Transverse colon (tissue), 4 donors: ENCODE measurements at regions not wholly inside any gene's neighbourhood (a gene's known extent, or its start where the extent isn't known, plus 50 kb on each side); places are given as distances from the start of the nearest gene placed in this dataset.

Experiments
- DNase-seq: peaks from one replicate; pipeline ENCODE4 v3.0.0-alpha.2; 2019
- H3K27ac ChIP-seq, 4 donors: fragments of 200-600 bp; sonication (generic); 2 replicates each; pipeline ENCODE4 v1.5.1; 2016 to 2018; ENCODE audit warnings: inconsistent platforms in 4 of 4
- H3K27me3 ChIP-seq: fragments of 200-600 bp; sonication (generic); 2 replicates; pipeline ENCODE4 v1.5.1; 2017; ENCODE audit warnings: inconsistent platforms
- H3K36me3 ChIP-seq, 4 donors: fragments of 200-600 bp; sonication (generic); 2 replicates each; pipeline ENCODE4 v1.5.1; 2017 to 2019; ENCODE audit warnings: inconsistent platforms in 4 of 4
- H3K4me1 ChIP-seq, 4 donors: fragments of 200-600 bp; sonication (generic); 2 replicates each; pipeline ENCODE4 v1.5.1; 2017 to 2020; ENCODE audit warnings: inconsistent platforms in 4 of 4
- H3K4me3 ChIP-seq, 4 donors: fragments of 200-600 bp; sonication (generic); 1 replicate in 1 of 4; 2 replicates in 3 of 4; pipeline versions ENCODE4 v1.5.1 to v1.6.1; 2017 to 2019; ENCODE audit warnings: inconsistent platforms in 4 of 4
- H3K9me3 ChIP-seq, 2 donors: fragments of 200-600 bp; sonication (generic); 2 replicates each; pipeline ENCODE4 v1.5.1; 2017 to 2019; ENCODE audit warnings: inconsistent platforms in 2 of 2
- EP300 ChIP-seq: sonication (generic); formaldehyde crosslinking; IDR thresholded peaks from one replicate; pipeline ENCODE4 v1.6.1; 2017; ENCODE audit warnings: antibody characterized with exemption, low read depth
- POLR2A ChIP-seq: fragments of 450-650 bp; IDR thresholded peaks from one replicate; pipeline ENCODE4 v1.6.1; 2016; ENCODE audit warnings: antibody characterized with exemption, mild to moderate bottlenecking, moderate library complexity
- POLR2AphosphoS5 ChIP-seq, 3 donors: sonication (generic); formaldehyde crosslinking; IDR thresholded peaks; one replicate each; pipeline ENCODE4 v1.6.1; 2016; ENCODE audit warnings: antibody characterized with exemption in 3 of 3
- WGBS, 2 donors: methylation state at CpG; one replicate each; pipeline ENCODE4 v1.1.5; 2018; ENCODE audit warnings: low coverage in 1 of 2; 5-methylcytosine and 5-hydroxymethylcytosine counted together
- in situ Hi-C, 4 donors: fragments of 200-750 bp; cut with MboI; loops; one replicate each; pipeline versions ENCODE4 v1.15.0 to v1.15.1; 2017; ENCODE audit warnings: low sequenced_read_pairs in 3 of 4, low pct_ligation_motif_present in 1 of 4, low pct_unique_long_range_greater_than_20kb in 1 of 4
- intact Hi-C: fragments of 100-400 bp; cut with DNase I; formaldehyde crosslinking; loops from one replicate; pipeline ENCODE4 v1.15.1; 2023; ENCODE audit warnings: low total_unique reads
- TF ChIP-seq, protein P1 (sequence below), 5 experiments: fragments of 200-600 bp in 3 of 5; fragments of 450-650 bp in 2 of 5; sonication (generic) in 3 of 5; IDR thresholded peaks; 1 replicate in 2 of 5; 2 replicates in 3 of 5; pipeline ENCODE4 v1.5.1; 2016 to 2017; ENCODE audit warnings: antibody characterized with exemption in 5 of 5, inconsistent platforms in 3 of 5, mild to moderate bottlenecking in 2 of 5, moderate library complexity in 1 of 5

DNA sequence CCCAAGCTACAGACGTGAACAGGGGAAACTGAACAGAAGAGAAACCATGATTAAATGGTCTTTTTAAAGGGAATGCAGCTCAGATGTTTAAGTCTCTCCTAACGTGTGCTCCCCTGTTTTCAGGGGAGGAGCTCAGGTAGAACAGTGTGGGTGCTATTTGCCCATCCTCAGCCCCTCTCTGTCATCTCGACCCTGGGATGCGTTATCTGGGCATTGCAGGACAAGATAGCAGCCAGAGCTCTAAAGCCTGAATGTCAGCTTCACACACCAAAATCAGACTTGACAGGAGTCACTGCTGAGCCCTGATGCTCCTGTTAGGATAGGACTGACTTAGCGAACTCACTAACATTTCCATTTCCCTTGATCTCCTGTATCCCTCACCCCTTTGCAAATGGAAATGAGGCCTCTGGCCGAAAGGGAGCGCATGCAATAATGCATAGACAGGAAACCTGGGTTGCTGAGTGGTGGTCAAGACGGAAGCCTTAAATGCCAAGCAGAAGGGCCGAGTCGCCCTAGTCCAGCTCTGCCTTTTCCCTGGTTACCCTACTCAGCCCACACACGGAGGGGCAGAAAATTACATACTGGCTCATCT, 234.9 kb upstream of the TPM1 start:
- DNase-seq, result no peak
- no peaks in the 10 kb centered on the region for H3K9me3 ChIP-seq
- no peaks in the 10 kb centered on the region for H3K4me1 ChIP-seq
- H3K27ac ChIP-seq, result no peak overlapping the region
- H3K27me3 ChIP-seq, result no peaks in the 10 kb centered on the region
- H3K36me3 ChIP-seq, result peaks cover 0 to 21% (median 7%) of the 10 kb centered on the region in 4 donors
- intact Hi-C loops (no loop called here), in situ Hi-C loops (no loop called here)
- WGBS, 2 donors, result 91 to 95% methylated on average over 8 to 11 of the region's 11 CpGs
- TF ChIP-seq POLR2AphosphoS5 (IDR thresholded peaks at IDR 0.05) (no peak), POLR2A (no peak), EP300 (no peak)
- TF ChIP-seq, protein P1, sequence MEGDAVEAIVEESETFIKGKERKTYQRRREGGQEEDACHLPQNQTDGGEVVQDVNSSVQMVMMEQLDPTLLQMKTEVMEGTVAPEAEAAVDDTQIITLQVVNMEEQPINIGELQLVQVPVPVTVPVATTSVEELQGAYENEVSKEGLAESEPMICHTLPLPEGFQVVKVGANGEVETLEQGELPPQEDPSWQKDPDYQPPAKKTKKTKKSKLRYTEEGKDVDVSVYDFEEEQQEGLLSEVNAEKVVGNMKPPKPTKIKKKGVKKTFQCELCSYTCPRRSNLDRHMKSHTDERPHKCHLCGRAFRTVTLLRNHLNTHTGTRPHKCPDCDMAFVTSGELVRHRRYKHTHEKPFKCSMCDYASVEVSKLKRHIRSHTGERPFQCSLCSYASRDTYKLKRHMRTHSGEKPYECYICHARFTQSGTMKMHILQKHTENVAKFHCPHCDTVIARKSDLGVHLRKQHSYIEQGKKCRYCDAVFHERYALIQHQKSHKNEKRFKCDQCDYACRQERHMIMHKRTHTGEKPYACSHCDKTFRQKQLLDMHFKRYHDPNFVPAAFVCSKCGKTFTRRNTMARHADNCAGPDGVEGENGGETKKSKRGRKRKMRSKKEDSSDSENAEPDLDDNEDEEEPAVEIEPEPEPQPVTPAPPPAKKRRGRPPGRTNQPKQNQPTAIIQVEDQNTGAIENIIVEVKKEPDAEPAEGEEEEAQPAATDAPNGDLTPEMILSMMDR (IDR thresholded peaks at IDR 0.05), result no peak
- H3K4me3 ChIP-seq, result no peak overlapping the region

DNA sequence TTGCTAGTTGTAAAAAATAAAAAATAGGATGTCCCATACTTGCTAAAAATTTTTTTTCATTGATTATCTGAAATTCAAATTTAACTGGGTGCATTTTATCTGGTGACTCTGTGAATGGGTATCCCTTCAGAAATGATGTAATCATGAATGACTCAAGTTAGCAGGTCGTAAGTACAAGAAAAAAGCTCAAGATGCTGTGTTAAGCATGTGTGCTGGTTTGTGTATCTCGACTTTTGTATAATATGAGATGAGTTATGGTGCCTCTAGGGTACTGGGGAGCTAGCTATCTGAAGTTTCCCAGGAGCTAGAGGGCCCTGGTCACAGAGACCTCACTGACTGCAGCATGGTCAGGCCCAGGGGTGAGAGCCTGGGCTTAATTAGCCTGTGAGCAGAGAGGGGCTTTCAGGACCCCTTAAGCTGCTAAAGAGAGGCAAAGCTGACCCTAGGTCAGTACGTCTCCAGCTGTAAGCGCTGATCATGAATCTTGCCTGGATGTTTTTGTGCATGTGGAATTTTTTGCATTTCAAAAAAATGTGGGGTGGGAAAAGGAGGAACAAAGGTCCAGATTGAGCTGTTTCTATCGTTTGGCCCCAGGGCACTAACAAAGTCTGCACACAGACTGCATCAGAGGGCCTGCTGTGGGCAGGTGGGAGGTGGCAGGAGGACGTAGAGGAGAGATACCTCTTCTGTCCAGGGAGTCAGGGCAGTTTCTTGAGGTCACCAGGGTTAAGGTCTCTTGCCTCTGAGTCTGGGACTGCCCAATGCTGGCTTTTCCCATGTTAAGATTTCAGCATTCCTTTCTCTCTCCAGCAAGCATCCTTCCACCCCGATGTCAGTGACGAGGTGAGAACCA, 233.2 kb upstream of the TPM1 start:
- intact Hi-C loops, result no loop called here
- H3K36me3 ChIP-seq, result peaks cover 0 to 21% (median 5%) of the 10 kb centered on the region in 4 donors

DNA sequence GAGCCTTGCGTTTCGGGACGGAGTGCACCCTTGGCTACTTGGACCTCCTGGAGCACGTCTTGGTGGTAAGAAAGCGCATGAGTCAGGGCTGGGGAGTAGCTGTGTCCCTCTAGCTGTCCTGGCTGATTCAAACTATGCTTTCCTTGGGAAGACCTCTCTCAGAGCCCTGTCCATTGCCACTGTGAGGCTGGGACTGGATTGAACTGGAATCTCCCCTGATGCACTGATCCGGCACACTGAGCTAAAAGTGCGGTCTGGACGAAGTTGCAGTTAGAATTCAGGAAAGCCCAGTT, 232.6 kb upstream of the TPM1 start:
- intact Hi-C loops, result no loop called here
- in situ Hi-C loops, result no loop called here
- WGBS, 2 donors, result 89% methylated on average over 8 of the region's 8 CpGs; no CpG with 5 or more reads in 1 of the 2 donors
- no peaks in the 10 kb centered on the region for H3K9me3 ChIP-seq
- no peak overlapping the region for H3K27ac ChIP-seq
- H3K4me1 ChIP-seq, result no peaks in the 10 kb centered on the region
- TF ChIP-seq, protein P1 (IDR thresholded peaks at IDR 0.05), result no peak
- TF ChIP-seq EP300 (no peak), POLR2AphosphoS5 (IDR thresholded peaks at IDR 0.05) (no peak), POLR2A (no peak)
- peaks cover 0 to 21% (median 5%) of the 10 kb centered on the region in 4 donors for H3K36me3 ChIP-seq
- H3K4me3 ChIP-seq, result no peak overlapping the region
- DNase-seq, result no peak
- no peaks in the 10 kb centered on the region for H3K27me3 ChIP-seq

More for the DNA sequence above, 233.2 kb upstream of the TPM1 start:
- in situ Hi-C loops, result no loop called here
- Histone ChIP-seq H3K4me3 (no peak overlapping the region), H3K27ac (no peak overlapping the region), H3K4me1 (no peaks in the 10 kb centered on the region), H3K9me3 (no peaks in the 10 kb centered on the region), H3K27me3 (no peaks in the 10 kb centered on the region)
- WGBS, 2 donors, result 78% methylated on average over 8 of the region's 8 CpGs; no CpG with 5 or more reads in 1 of the 2 donors
- DNase-seq, result no peak
- TF ChIP-seq EP300, result no peak
- no peak for TF ChIP-seq POLR2A
- TF ChIP-seq, protein P1 (IDR thresholded peaks at IDR 0.05), result no peak

DNA sequence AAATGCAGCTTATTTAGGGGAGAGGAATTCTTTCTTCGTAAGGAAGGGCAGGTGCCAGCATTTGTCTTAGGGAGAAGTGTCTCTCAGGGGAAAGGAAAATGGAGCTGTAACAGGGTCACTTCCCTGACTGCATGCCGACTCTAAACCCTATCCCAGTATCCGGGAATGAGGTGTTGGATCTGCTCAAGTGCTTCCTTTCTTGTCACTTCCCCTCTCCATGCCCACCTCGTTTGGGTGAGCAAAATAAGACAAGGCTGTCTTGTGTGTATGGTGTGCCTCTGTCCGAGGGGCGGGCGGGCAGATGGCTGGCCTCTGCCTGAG, 230.1 kb upstream of the TPM1 start:
- Histone ChIP-seq H3K36me3 (peaks cover 0 to under 1% (median 0%) of the 10 kb centered on the region in 4 donors), H3K27me3 (no peaks in the 10 kb centered on the region), H3K4me3 (no peak overlapping the region), H3K4me1 (no peaks in the 10 kb centered on the region), H3K9me3 (no peaks in the 10 kb centered on the region), H3K27ac (no peak overlapping the region)
- no peak for DNase-seq
- WGBS, 2 donors, result 93% methylated on average over 7 of the region's 7 CpGs; no CpG with 5 or more reads in 1 of the 2 donors
- intact Hi-C loops, result no loop called here
- in situ Hi-C loops, result no loop called here
- TF ChIP-seq, protein P1 (IDR thresholded peaks at IDR 0.05), result no peak
- no peak for TF ChIP-seq POLR2AphosphoS5 (IDR thresholded peaks at IDR 0.05)
- TF ChIP-seq EP300, result no peak
- TF ChIP-seq POLR2A, result no peak
